MM.1S (cell line): ENCODE measurements at regions not wholly inside any gene's neighbourhood (a gene's known extent, or its start where the extent isn't known, plus 50 kb on each side); places are given as distances from the start of the nearest gene placed in this dataset.

Experiments
- EZH2 ChIP-seq: fragments of 300-600 bp; sonication (generic); optimal IDR thresholded peaks from 2 replicates; pipeline ENCODE3; 2017; ENCODE audit warnings: low read depth, mild to moderate bottlenecking, antibody characterized with exemption, low read length, mixed read lengths
- TF ChIP-seq, protein P1 (sequence below): fragments of 300-600 bp; sonication (generic); IDR thresholded peaks from 2 replicates; pipeline ENCODE4 v1.5.1; 2016; ENCODE audit warnings: antibody characterized with exemption, low read length, mixed read lengths

DNA sequence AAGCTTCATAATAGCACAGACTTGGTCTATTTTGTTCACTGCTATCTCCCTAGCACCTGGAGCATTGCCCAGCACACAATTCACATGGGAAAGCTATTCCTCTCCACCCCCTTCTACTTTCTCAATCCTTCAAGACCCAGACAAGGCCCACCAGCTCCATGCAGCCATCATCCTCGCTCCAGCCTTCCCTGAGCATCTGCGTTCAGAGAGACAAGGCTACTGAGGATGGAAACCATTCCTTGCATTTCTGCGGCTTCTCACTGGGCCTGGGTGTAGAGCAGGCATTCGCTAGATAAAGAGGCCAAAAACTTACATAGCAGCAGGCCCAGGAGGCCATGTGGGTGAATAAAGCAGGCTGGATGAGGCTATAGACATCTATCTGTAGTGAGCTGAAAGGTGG is 530.8 kb downstream of the BUD13 start:
- TF ChIP-seq, protein P1, sequence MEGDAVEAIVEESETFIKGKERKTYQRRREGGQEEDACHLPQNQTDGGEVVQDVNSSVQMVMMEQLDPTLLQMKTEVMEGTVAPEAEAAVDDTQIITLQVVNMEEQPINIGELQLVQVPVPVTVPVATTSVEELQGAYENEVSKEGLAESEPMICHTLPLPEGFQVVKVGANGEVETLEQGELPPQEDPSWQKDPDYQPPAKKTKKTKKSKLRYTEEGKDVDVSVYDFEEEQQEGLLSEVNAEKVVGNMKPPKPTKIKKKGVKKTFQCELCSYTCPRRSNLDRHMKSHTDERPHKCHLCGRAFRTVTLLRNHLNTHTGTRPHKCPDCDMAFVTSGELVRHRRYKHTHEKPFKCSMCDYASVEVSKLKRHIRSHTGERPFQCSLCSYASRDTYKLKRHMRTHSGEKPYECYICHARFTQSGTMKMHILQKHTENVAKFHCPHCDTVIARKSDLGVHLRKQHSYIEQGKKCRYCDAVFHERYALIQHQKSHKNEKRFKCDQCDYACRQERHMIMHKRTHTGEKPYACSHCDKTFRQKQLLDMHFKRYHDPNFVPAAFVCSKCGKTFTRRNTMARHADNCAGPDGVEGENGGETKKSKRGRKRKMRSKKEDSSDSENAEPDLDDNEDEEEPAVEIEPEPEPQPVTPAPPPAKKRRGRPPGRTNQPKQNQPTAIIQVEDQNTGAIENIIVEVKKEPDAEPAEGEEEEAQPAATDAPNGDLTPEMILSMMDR, result no peak
- TF ChIP-seq EZH2, result no peak
